Stimulated activated CD4-positive, alpha-beta T cell treated with anti-CD3 and anti-CD28 coated beads, Interleukin-4, amount 100 ng/mL, for 1 hour (primary cell): ENCODE measurements at regions not wholly inside any gene's neighbourhood (a gene's known extent, or its start where the extent isn't known, plus 50 kb on each side); places are given as distances from the start of the nearest gene placed in this dataset.

Experiments
- DNase-seq: peaks from one replicate; pipeline ENCODE4 v3.0.0-alpha.2; 2020

- DNase-seq = no peak
Observed at GRCh38 chr7:70907259-70908247, 224.4 kb upstream of the GALNT17 start.

GRCh38 chr7:70913924-70914323 is 218.0 kb upstream of the GALNT17 start:
- no peak for DNase-seq

GRCh38 chr7:70915067-70915466 is 216.9 kb upstream of the GALNT17 start:
- no peak for DNase-seq

DNA sequence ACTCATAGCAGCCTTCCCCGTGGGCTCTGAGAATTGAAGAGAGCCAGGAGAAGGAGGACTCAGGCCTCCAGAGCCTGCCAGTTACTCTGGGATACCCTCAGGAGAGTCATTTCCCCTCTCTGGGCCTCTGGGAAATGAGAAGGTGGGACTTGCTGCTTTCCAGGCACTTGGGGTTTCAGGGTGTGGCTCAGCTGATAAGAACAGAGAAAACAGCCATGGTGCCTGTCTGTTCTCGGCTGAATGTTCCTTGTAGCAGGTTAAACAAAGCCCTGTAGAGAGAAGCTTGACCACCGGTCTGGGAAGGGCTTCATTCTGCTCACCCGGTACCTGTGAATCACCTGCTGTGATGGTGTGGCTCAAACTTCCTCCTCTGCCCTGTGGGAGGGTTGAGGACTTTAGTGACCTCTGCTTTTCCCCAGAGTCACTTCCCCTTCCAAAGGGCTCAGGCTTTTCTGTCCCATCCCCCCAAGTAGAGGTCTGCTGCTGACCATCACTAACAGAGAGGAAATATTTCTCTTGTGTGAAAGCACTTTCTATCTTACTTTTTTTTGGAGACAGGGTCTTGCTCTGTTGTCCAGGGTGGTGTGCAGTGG is 212.4 kb upstream of the GALNT17 start:
- DNase-seq = no peak

GRCh38 chr7:70920876-70921275 is 211.1 kb upstream of the GALNT17 start:
- no peak for DNase-seq

GRCh38 chr7:70923181-70923845 is 208.6 kb upstream of the GALNT17 start:
- DNase-seq = no peak

DNA sequence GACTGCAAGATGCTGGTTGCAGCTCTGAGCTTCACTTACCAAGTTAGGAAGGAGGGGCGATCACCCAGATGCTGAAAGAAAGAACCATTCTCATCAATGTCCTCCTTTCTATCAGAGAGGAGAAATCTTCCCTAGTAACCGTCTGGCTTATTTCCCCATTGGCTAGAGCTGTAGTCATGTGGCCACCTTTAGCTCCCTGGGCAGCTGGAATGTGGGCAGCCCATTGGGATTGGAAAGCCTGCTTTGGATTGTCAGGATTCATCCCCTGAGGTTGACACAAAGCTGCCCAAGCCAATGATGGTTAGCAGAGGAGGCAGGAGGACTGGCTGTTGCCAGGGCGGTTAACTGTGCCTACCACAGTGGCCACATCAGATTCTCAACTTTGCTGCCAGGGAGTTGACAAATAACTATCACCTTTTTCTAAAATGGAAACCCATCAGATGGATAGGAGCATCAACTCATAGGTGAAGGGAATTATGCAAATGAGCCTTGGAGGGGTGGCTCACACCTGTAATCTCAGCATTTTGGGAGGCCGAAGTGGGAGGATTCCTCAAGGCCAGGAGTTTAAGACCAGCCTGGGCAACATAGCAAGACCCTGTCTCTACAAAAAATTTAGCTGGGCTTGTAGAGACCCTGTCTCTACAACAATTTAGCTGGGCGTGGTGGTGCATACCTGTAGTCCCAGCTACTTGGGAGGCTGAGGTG is 206.4 kb upstream of the GALNT17 start:
- no peak for DNase-seq

- DNase-seq = no peak
Observed at GRCh38 chr7:70926666-70927065, 205.3 kb upstream of the GALNT17 start.

DNA sequence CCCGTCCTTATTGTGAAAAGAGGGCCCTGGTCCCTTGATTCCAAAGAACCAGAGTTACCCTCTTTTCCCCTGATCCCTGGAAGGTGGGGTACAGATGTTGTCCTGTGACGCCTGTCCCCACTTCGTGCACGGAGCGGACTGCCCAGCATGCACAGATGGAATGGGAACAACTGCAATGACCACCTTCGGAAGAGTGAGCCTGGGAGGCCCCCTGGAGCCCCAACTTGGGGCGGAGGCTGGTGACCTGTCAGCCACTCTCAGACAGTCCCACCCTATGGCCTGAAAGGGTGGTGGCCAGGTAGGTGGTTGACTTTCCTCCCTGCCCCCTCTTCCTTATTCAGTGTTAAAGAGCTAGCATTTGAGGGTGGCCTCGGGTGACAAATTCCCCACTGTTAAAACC is 196.6 kb upstream of the GALNT17 start:
- no peak for DNase-seq

DNA sequence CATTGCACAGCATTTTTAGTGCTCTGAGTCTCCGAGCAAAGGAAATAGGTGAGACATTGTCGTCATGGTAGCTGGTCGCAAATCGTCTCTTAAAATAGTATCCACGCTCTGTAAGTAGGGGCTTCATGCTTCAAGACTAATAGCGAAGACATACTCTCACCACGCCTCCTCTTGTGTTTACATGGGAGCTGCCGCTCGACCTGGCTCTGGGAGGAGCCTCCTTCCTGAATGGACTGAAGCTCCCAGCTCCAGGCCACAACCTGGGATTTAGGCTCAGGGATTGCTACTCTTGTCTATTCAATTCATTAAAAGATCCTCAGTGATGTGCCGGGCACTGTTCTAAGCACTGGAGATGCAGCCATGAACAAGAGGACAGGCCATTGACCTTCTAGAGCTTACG is 196.1 kb upstream of the GALNT17 start:
- no peak for DNase-seq

GRCh38 chr7:70937424-70937823 is 194.5 kb upstream of the GALNT17 start:
- no peak for DNase-seq

DNA sequence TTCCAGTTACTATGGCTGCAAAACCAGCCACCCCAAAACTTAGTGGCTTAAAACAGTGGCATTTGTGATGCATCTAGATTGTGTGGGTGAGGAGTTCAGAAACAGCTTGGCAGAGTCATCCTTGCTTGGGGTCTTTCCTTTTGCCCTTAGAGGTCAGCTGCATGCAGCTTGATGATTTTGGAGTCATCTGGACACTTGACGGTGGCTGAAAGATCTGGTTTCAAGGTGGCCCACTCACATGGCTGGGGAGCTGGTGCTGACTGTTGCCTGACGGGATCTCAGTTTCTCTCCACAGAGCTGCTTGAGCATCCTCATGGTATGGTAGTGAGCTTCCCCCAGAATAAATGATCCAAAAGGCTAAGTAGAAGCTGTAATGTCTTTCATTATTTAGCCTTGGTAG is 191.3 kb upstream of the GALNT17 start:
- no peak for DNase-seq

- no peak for DNase-seq
Observed at GRCh38 chr7:70942791-70943190, 189.2 kb upstream of the GALNT17 start.

- DNase-seq = no peak
Observed at GRCh38 chr7:70944516-70944915, 187.4 kb upstream of the GALNT17 start.

DNA sequence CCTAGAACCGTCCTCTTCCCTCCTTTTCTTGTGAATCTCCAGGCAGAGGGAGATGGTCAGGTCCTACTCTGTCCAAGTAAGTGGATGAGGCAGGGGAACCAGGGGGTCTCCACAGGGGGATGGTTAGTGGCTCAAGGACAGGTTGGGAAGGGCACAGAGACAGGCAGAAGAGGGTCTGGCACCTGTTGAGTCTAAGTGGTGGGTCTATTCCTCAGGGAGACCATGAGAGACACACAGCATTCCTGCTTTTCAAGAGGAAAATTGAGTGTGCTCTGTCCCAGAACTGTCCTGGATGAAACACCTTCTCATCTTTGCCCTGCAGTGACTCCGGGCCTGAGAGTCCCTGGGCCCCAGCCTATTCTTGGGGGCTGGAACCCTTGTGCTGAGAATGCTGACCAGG is 184.8 kb upstream of the GALNT17 start:
- DNase-seq = no peak

- DNase-seq = no peak
Observed at GRCh38 chr7:70949862-70950261, 182.1 kb upstream of the GALNT17 start.

DNA sequence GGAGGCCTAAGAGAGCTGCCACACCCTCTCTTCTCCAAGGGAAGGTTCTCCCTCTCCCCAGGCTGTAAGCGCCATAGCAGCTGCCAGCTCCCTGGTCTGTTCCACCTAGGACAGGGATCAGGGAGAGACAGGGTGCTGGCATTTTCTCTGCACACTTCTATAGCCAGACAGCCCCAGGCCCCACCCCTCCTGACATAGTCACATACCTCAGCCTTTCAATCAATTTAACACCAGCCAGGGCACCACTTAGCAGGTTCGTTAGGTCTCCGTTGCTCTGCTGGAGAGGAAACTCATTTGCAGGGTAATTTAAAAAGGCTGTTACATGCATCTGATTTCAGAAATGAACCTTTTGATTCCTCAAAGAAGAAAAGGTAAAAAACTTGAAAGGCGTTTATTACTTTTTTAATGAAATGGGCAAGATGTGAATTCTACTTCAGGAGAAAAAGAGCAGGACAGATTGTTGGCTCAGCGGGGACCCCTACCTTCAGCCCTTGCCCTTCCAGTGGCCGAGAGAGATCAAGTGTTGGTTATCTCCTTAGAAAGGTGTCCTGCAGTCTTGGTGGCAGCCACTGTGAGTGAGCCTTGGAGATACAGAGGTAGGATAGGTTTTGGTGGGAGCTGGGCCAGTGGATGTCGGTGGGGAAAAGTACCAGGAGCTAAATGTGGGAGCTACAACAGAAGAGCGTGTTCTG is 180.5 kb upstream of the GALNT17 start:
- DNase-seq = no peak

DNA sequence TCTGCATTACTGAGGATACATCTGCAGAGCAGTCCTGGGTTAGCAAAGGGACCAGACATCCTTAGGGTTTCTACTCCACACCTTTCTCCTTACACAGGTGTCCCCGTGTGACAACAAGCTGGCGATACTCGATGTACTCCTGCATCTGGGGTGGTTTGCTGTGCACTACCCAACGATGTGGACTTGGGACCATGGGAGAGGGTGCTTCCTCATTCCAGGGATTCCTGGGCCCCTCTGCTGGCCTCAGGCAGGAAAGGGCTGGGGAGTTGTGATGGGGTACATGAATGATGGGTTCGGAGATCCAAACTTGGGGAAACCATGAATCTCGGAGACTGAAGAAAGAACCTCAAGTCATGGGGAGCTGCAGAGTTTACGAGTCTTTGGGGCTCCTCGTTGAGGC is 179.6 kb upstream of the GALNT17 start:
- DNase-seq = no peak

DNA sequence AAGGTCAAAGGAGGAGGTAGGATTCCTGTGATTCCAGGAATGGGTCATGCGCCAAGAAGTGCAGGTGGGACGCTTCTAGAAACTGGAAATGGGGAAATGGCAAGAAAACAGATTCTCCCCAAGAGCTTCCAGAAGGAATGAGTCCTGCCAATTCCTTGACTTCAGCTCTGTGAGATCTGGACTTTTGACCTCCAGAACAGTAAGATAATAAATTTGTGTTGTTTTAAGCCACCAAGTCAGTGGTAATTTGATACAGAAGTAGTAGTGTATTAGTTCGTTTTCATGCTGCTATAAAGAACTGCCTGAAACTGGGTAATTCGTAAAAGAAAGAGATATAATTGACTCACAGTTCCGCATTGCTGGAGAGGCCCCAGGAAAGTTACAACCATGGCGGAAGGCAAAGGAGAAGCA is 178.6 kb upstream of the GALNT17 start:
- no peak for DNase-seq

DNA sequence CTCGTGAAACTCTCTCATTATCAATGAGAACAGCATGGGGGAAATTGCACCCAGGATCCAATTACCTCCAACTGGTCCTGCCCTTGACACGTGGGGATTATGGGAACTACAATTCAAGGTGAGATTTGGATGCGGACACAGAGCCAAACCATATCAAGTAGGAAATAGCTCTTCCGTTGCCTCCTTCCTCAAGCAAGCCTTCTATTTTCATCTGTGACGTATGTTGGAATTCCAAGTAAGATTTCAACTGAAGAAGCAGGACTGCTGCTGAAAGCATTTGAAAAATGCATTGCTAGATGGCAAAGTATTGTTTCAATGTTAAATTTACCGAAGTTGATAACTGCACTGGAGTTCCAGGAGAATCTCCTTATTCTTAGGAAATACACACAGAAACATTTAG is 178.1 kb upstream of the GALNT17 start:
- no peak for DNase-seq

DNA sequence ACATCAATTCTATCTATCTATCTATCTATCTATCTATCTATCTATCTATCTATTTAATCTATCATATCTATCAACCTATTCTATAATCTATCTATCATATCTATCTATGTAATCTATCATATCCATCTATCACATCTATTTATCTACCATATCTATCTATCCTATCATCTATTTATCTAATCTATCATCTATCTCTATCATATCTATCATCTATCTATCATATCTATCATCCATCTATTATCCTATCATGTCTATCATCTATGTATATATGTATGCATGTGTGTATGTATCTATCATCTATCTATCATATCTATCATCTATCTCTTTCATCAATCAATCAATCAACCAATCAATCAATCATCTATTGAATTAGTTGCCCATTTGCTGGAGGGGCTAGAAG is 159.3 kb upstream of the GALNT17 start:
- DNase-seq = no peak

DNA sequence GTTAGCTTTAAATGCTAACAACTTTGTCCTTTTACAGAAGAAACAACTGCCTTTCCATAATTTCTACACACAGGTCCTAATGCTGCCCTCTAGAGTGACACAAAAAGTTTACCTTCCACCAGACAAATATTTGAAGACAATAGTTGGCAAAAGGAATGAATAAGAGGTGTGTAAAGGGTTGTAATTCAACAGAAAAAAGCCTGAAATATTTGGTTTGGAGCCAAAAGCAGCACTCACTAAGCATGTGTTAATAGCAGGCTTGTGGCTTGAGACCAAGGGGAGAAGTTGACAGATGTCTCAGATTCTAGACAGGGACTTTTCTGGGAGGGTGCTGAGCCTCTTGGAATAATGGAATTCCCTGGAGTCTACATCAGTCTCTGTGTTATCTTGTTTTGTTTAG is 156.2 kb upstream of the GALNT17 start:
- no peak for DNase-seq

DNA sequence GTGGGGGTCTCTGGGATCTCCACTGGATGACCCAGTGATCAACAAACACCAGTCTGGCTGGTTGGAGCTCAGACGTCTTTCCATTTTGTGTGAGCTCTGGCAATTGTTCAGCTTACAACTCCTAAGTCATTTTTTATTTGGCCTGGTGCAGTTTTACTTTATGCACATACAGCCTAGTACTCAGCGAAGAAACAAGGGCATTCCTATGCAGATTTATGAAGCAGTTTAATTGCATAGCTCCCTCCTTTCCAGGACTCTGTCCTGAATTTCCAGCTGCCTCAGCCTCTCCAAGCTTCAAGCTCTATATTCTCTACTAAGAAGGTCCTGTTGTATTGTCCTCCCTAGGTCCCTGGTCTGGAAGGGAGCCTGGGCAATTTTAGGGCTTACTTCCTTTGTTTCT is 145.6 kb upstream of the GALNT17 start:
- no peak for DNase-seq
